OCI-LY7 (cell line): ENCODE measurements at regions not wholly inside any gene's neighbourhood (a gene's known extent, or its start where the extent isn't known, plus 50 kb on each side); places are given as distances from the start of the nearest gene placed in this dataset.

ENCODE experiments used
- BruUV-seq: library from RNA; stranded (reverse); fragments of 400-500 nt; replicated peaks from 2 replicates; lab custom pipeline; 2021; lab: Mats Ljungman, UMichigan
- CTCF ChIA-PET: fragments of 300-600 bp; sonication (Branson Sonifier 250); formaldehyde crosslinking; loops from one replicate; lab custom pipeline; 2022; ENCODE audit warnings: antibody characterized with exemption; ENCODE audit not compliant: unreplicated experiment; lab: Charles Lee
- POLR2A ChIA-PET: fragments of 300-600 bp; sonication (Branson Sonifier 250); formaldehyde crosslinking; loops from one replicate; lab custom pipeline; 2022; ENCODE audit warnings: antibody characterized with exemption; lab: Charles Lee
- DNase-seq: peaks from one replicate; pipeline ENCODE4 v3.0.0-alpha.2; 2015; ENCODE audit warnings: low spot score
- H2AFZ ChIP-seq: fragments of 200-600 bp; sonication (generic), shearing (Covaris generic); 2 replicates; pipeline ENCODE4 v1.6.1; 2014; ENCODE audit warnings: mild to moderate bottlenecking, antibody characterized with exemption, low read length, moderate library complexity
- H3K27ac ChIP-seq: fragments of 200-600 bp; sonication (generic); 2 replicates; pipeline ENCODE4 v1.5.1; 2014; ENCODE audit warnings: mixed run types, low read depth, mild to moderate bottlenecking, moderate library complexity, low read length, inconsistent platforms; ENCODE audit not compliant: poor library complexity, severe bottlenecking
- H3K36me3 ChIP-seq: fragments of 200-600 bp; sonication (generic); 2 replicates; pipeline ENCODE4 v1.6.1; 2014; ENCODE audit warnings: mild to moderate bottlenecking, antibody characterized with exemption, low read length, moderate library complexity, mixed read lengths; ENCODE audit not compliant: insufficient read depth
- H3K4me1 ChIP-seq: fragments of 200-600 bp; sonication (generic); 2 replicates; pipeline ENCODE4 v1.5.1; 2014; ENCODE audit warnings: mild to moderate bottlenecking, low read length; ENCODE audit not compliant: insufficient read depth, poor library complexity, severe bottlenecking
- H3K4me2 ChIP-seq: fragments of 200-600 bp; sonication (generic); 2 replicates; pipeline ENCODE4 v1.6.1; 2014; ENCODE audit warnings: mild to moderate bottlenecking, low read length
- H3K4me3 ChIP-seq: fragments of 200-600 bp; sonication (generic); 2 replicates; pipeline ENCODE4 v1.5.1; 2014; ENCODE audit warnings: mild to moderate bottlenecking, low read depth, low read length; ENCODE audit not compliant: poor library complexity, severe bottlenecking
- H3K79me2 ChIP-seq: fragments of 200-600 bp; sonication (generic); 2 replicates; pipeline ENCODE4 v1.6.1; 2016; ENCODE audit warnings: low read depth, mild to moderate bottlenecking, low read length, moderate library complexity, mixed read lengths; ENCODE audit not compliant: insufficient read depth
- H3K9me2 ChIP-seq: fragments of 200-600 bp; sonication (generic); 2 replicates; pipeline ENCODE4 v1.6.1; 2016; ENCODE audit warnings: mild to moderate bottlenecking, low read length, mixed read lengths; ENCODE audit not compliant: insufficient read depth
- H3K9me3 ChIP-seq: fragments of 200-600 bp; sonication (generic); 2 replicates; pipeline ENCODE4 v1.6.1; 2014; ENCODE audit warnings: mild to moderate bottlenecking, mixed run types, low read length, mixed read lengths
- H4K20me1 ChIP-seq: fragments of 200-600 bp; sonication (generic); 2 replicates; pipeline ENCODE4 v1.6.1; 2014; ENCODE audit warnings: mild to moderate bottlenecking, antibody characterized with exemption, low read length, moderate library complexity, mixed read lengths; ENCODE audit not compliant: insufficient read depth
- CTCF ChIP-seq: fragments of 200-600 bp; sonication (generic); conservative IDR thresholded peaks from 2 replicates; pipeline ENCODE4 v1.5.1; 2014; ENCODE audit warnings: mild to moderate bottlenecking, antibody characterized with exemption, low read length, moderate library complexity, mixed read lengths
- EZH2phosphoT487 ChIP-seq: fragments of 200-600 bp; sonication (generic); IDR thresholded peaks from 2 replicates; pipeline ENCODE4 v1.6.1; 2018; ENCODE audit warnings: low read depth, borderline replicate concordance, mild to moderate bottlenecking, mixed run types, antibody characterized with exemption, low read length, moderate library complexity, mixed read lengths
- intact Hi-C: fragments of 100-400 bp; cut with micrococcal nuclease; formaldehyde crosslinking; loops from one replicate; pipeline ENCODE4 v1.10.0; 2022; ENCODE audit not compliant: unreplicated experiment

GRCh38 chr9:84447305-84447704 is 106.7 kb upstream of the SLC28A3 start:
- Histone ChIP-seq H3K9me2 (no peaks in the 10 kb centered on the region), H3K27ac (no peak overlapping the region), H3K4me3 (no peak overlapping the region), H3K4me2 (no peak overlapping the region), H3K9me3 (no peaks in the 10 kb centered on the region), H3K79me2 (no peaks in the 10 kb centered on the region), H2AFZ (no peak overlapping the region), H3K4me1 (no peaks in the 10 kb centered on the region), H4K20me1 (no peaks in the 10 kb centered on the region), H3K36me3 (no peaks in the 10 kb centered on the region)
- TF ChIP-seq CTCF (no peak), EZH2phosphoT487 (no peak)
- intact Hi-C loops: no loop called here
- CTCF ChIA-PET: no interaction called here
- no peak for DNase-seq
- POLR2A ChIA-PET: no interaction called here
- no TSS peak for BruUV-seq

GRCh38 chr9:84450029-84450428 is 109.5 kb upstream of the SLC28A3 start:
- POLR2A ChIA-PET: no interaction called here
- BruUV-seq: no TSS peak

GRCh38 chr9:84456527-84456926 is 116.0 kb upstream of the SLC28A3 start:
- H4K20me1 ChIP-seq: no peaks in the 10 kb centered on the region
- DNase-seq: no peak
- no peaks in the 10 kb centered on the region for H3K79me2 ChIP-seq
- ChIA-PET POLR2A (no interaction called here), CTCF (no interaction called here)
- TF ChIP-seq CTCF: no peak
- TF ChIP-seq EZH2phosphoT487: no peak
- no peaks in the 10 kb centered on the region for H3K36me3 ChIP-seq
- BruUV-seq: no TSS peak
- no peaks in the 10 kb centered on the region for H3K9me2 ChIP-seq
- H3K4me2 ChIP-seq: no peak overlapping the region
- H3K4me1 ChIP-seq: no peaks in the 10 kb centered on the region
- intact Hi-C loops: no loop called here
- no peaks in the 10 kb centered on the region for H3K9me3 ChIP-seq
- H2AFZ ChIP-seq: no peak overlapping the region
- H3K4me3 ChIP-seq: no peak overlapping the region
- no peak overlapping the region for H3K27ac ChIP-seq

More at GRCh38 chr9:84450029-84450428, 109.5 kb upstream of the SLC28A3 start:
- H3K4me3 ChIP-seq: no peak overlapping the region
- no peaks in the 10 kb centered on the region for H4K20me1 ChIP-seq
- H2AFZ ChIP-seq: no peak overlapping the region
- CTCF ChIA-PET: no interaction called here
- H3K36me3 ChIP-seq: no peaks in the 10 kb centered on the region
- H3K4me2 ChIP-seq: no peak overlapping the region
- TF ChIP-seq CTCF: no peak
- H3K4me1 ChIP-seq: no peaks in the 10 kb centered on the region
- H3K9me2 ChIP-seq: no peaks in the 10 kb centered on the region
- intact Hi-C loops: no loop called here
- no peaks in the 10 kb centered on the region for H3K9me3 ChIP-seq
- DNase-seq: no peak
- no peak overlapping the region for H3K27ac ChIP-seq
- no peaks in the 10 kb centered on the region for H3K79me2 ChIP-seq
